WTC11 (cell line): ENCODE measurements at regions not wholly inside any gene's neighbourhood (a gene's known extent, or its start where the extent isn't known, plus 50 kb on each side); places are given as distances from the start of the nearest gene placed in this dataset.

ENCODE experiments used
- ATAC-seq: fragments of 200-7000 bp; cut with Tn5 transposase; 2 replicates; pipeline ENCODE4 v1.10.0; 2021; ENCODE audit warnings: mild to moderate bottlenecking, moderate library complexity
- CTCF ChIA-PET: fragments of 300-600 bp; sonication (Branson Sonifier 250); formaldehyde crosslinking; loops from one replicate; lab custom pipeline; 2021; ENCODE audit warnings: antibody characterized with exemption; lab: Charles Lee
- POLR2A ChIA-PET: fragments of 350-600 bp; sonication (Branson Sonifier 250); formaldehyde crosslinking; loops from one replicate; lab custom pipeline; 2021; ENCODE audit warnings: antibody characterized with exemption; lab: Charles Lee
- DNase-seq: peaks from one replicate; pipeline ENCODE4 v3.0.0; 2021; ENCODE audit warnings: low spot score
- H3K27ac Mint-ChIP-seq: 2 replicates; pipeline ENCODE4 v1.8.0; 2021; ENCODE audit warnings: mixed read lengths
- H3K27me3 Mint-ChIP-seq: 2 replicates; pipeline ENCODE4 v1.8.0; 2021; ENCODE audit warnings: low read depth, mild to moderate bottlenecking, moderate library complexity, mixed read lengths
- H3K36me3 Mint-ChIP-seq: 2 replicates; pipeline ENCODE4 v1.8.0; 2021; ENCODE audit warnings: mixed read lengths
- H3K4me1 Mint-ChIP-seq: 2 replicates; pipeline ENCODE4 v1.8.0; 2022; ENCODE audit warnings: mixed read lengths
- H3K4me3 Mint-ChIP-seq: 2 replicates; pipeline ENCODE4 v1.8.0; 2021; ENCODE audit warnings: mild to moderate bottlenecking, moderate library complexity, mixed read lengths
- H3K9me3 Mint-ChIP-seq: 2 replicates; pipeline ENCODE4 v1.8.0; 2021; ENCODE audit warnings: mixed read lengths
- ATF3 ChIP-seq: sonication (generic); formaldehyde crosslinking; conservative IDR thresholded peaks from 2 replicates; pipeline ENCODE4 v1.8.1; 2022; ENCODE audit warnings: mild to moderate bottlenecking, missing genetic modification reagents
- ATF6 ChIP-seq: sonication (generic); formaldehyde crosslinking; IDR thresholded peaks from 2 replicates; pipeline ENCODE4 v1.8.1; 2023; ENCODE audit warnings: mild to moderate bottlenecking, missing genetic modification reagents
- CTCF ChIP-seq: fragments of 200-600 bp; IDR thresholded peaks from 2 replicates; pipeline ENCODE4 v1.8.0; 2022; ENCODE audit warnings: antibody characterized with exemption
- E2F1 ChIP-seq: sonication (generic); formaldehyde crosslinking; IDR thresholded peaks from 2 replicates; pipeline ENCODE4 v1.8.0; 2022; ENCODE audit warnings: mild to moderate bottlenecking, missing genetic modification reagents
- E2F5 ChIP-seq: sonication (generic); formaldehyde crosslinking; IDR thresholded peaks from 2 replicates; pipeline ENCODE4 v1.8.1; 2022; ENCODE audit warnings: mild to moderate bottlenecking, moderate library complexity, missing genetic modification reagents
- ESRRA ChIP-seq: sonication (generic); formaldehyde crosslinking; IDR thresholded peaks from 2 replicates; pipeline ENCODE4 v1.8.1; 2022; ENCODE audit warnings: mild to moderate bottlenecking, missing genetic modification reagents, borderline replicate concordance
- FOXP4 ChIP-seq: sonication (generic); formaldehyde crosslinking; IDR thresholded peaks from 2 replicates; pipeline ENCODE4 v1.8.0; 2022; ENCODE audit warnings: mild to moderate bottlenecking, missing genetic modification reagents
- GTF2I ChIP-seq: fragments of 250-450 bp; sonication (Bioruptor Pico); conservative IDR thresholded peaks from 2 replicates; pipeline ENCODE4 v1.4.0; 2021; ENCODE audit warnings: mild to moderate bottlenecking
- HMGXB4 ChIP-seq: sonication (generic); formaldehyde crosslinking; IDR thresholded peaks from 2 replicates; pipeline ENCODE4 v1.8.1; 2023; ENCODE audit warnings: mild to moderate bottlenecking, moderate library complexity, missing genetic modification reagents
- IRF2 ChIP-seq: sonication (generic); formaldehyde crosslinking; IDR thresholded peaks from 2 replicates; pipeline ENCODE4 v1.8.0; 2022; ENCODE audit warnings: low read depth, missing genetic modification reagents, borderline replicate concordance
- JUN ChIP-seq: sonication (generic); formaldehyde crosslinking; IDR thresholded peaks from 2 replicates; pipeline ENCODE4 v1.8.0; 2023; ENCODE audit warnings: mild to moderate bottlenecking, missing genetic modification reagents
- NFATC4 ChIP-seq: fragments of 250-450 bp; sonication (Bioruptor Pico); IDR thresholded peaks from 2 replicates; pipeline ENCODE4 v1.9.0; 2021; ENCODE audit warnings: mild to moderate bottlenecking
- NFE2L1 ChIP-seq: sonication (generic); formaldehyde crosslinking; IDR thresholded peaks from 2 replicates; pipeline ENCODE4 v1.8.1; 2023; ENCODE audit warnings: missing genetic modification reagents
- NFYB ChIP-seq: sonication (generic); formaldehyde crosslinking; conservative IDR thresholded peaks from 2 replicates; pipeline ENCODE4 v1.8.0; 2022; ENCODE audit warnings: low read depth, missing genetic modification reagents
- NR1H2 ChIP-seq: sonication (generic); formaldehyde crosslinking; IDR thresholded peaks from 2 replicates; pipeline ENCODE4 v1.9.0; 2021; ENCODE audit warnings: mild to moderate bottlenecking, moderate library complexity, missing genetic modification reagents
- NR2C2 ChIP-seq: sonication (generic); formaldehyde crosslinking; IDR thresholded peaks from 2 replicates; pipeline ENCODE4 v1.8.0; 2022; ENCODE audit warnings: mild to moderate bottlenecking, missing genetic modification reagents
- NR3C1 ChIP-seq: sonication (generic); formaldehyde crosslinking; conservative IDR thresholded peaks from 2 replicates; pipeline ENCODE4 v1.8.1; 2023; ENCODE audit warnings: low read depth, mild to moderate bottlenecking, missing genetic modification reagents
- PRRX2 ChIP-seq: fragments of 250-450 bp; sonication (Bioruptor Pico); IDR thresholded peaks from 2 replicates; pipeline ENCODE4 v1.8.0; 2021; ENCODE audit warnings: mild to moderate bottlenecking
- RORB ChIP-seq: fragments of 250-450 bp; sonication (Bioruptor Pico); IDR thresholded peaks from 2 replicates; pipeline ENCODE4 v1.9.0; 2021; ENCODE audit warnings: mild to moderate bottlenecking
- TEAD1 ChIP-seq: sonication (generic); formaldehyde crosslinking; IDR thresholded peaks from 2 replicates; pipeline ENCODE4 v1.8.0; 2022; ENCODE audit warnings: mild to moderate bottlenecking, missing genetic modification reagents
- ZNF121 ChIP-seq: sonication (generic); formaldehyde crosslinking; IDR thresholded peaks from 2 replicates; pipeline ENCODE4 v1.8.0; 2023; ENCODE audit warnings: missing genetic modification reagents
- ZNF281 ChIP-seq: sonication (generic); formaldehyde crosslinking; IDR thresholded peaks from 2 replicates; pipeline ENCODE4 v1.8.0; 2023; ENCODE audit warnings: mild to moderate bottlenecking, missing genetic modification reagents
- ZNF317 ChIP-seq: sonication (generic); formaldehyde crosslinking; IDR thresholded peaks from 2 replicates; pipeline ENCODE4 v1.8.1; 2023; ENCODE audit warnings: low read depth, mild to moderate bottlenecking, moderate library complexity, missing genetic modification reagents, borderline replicate concordance
- ZNF416 ChIP-seq: fragments of 250-450 bp; sonication (Bioruptor Pico); IDR thresholded peaks from 2 replicates; pipeline ENCODE4 v1.9.0; 2021; ENCODE audit warnings: mild to moderate bottlenecking, inconsistent platforms
- ZNF512 ChIP-seq: sonication (generic); formaldehyde crosslinking; IDR thresholded peaks from 2 replicates; pipeline ENCODE4 v1.8.1; 2022; ENCODE audit warnings: missing genetic modification reagents, borderline replicate concordance

GRCh38 chr7:156060925-156061324 lies 248.7 kb upstream of the SHH start (continued):
- TF ChIP-seq PRRX2: no peak
- no peak for TF ChIP-seq E2F5 (CRISPR knock-in tag)
- no peak for TF ChIP-seq E2F1
- TF ChIP-seq NFE2L1 (CRISPR knock-in tag): no peak
- TF ChIP-seq ATF6 (CRISPR knock-in tag): no peak
- TF ChIP-seq ATF3 (CRISPR knock-in tag): no peak
- no peak for TF ChIP-seq ESRRA (CRISPR knock-in tag)
- no peak for TF ChIP-seq GTF2I
- TF ChIP-seq ZNF121: no peak
- no peak for TF ChIP-seq FOXP4

GRCh38 chr7:156059369-156059768 lies 247.1 kb upstream of the SHH start:
- no peak for DNase-seq
- ChIA-PET CTCF (no interaction called here), POLR2A (no interaction called here)
- H3K4me3 Mint-ChIP-seq: no peak overlapping the region
- H3K27me3 Mint-ChIP-seq: peaks cover 3% of the 10 kb centered on the region; the same call in 1 of the 2 replicates
- H3K4me1 Mint-ChIP-seq: no peaks in the 10 kb centered on the region
- no peak for ATAC-seq
- peaks cover 47% of the 10 kb centered on the region for H3K36me3 Mint-ChIP-seq
- H3K9me3 Mint-ChIP-seq: peaks cover 55% of the 10 kb centered on the region
- H3K27ac Mint-ChIP-seq: no peak overlapping the region
- no peak for TF ChIP-seq NFATC4 (CRISPR knock-in tag)
- TF ChIP-seq NR1H2 (CRISPR knock-in tag): no peak
- no peak for TF ChIP-seq HMGXB4
- no peak for TF ChIP-seq TEAD1 (CRISPR knock-in tag)
- no peak for TF ChIP-seq ZNF512 (CRISPR knock-in tag)
- no peak for TF ChIP-seq RORB (CRISPR knock-in tag)
- no peak for TF ChIP-seq NFYB
- no peak for TF ChIP-seq NR2C2 (CRISPR knock-in tag)
- TF ChIP-seq ZNF281 (CRISPR knock-in tag): no peak
- no peak for TF ChIP-seq NR3C1
- TF ChIP-seq IRF2: no peak
- no peak for TF ChIP-seq ZNF317 (CRISPR knock-in tag)
- TF ChIP-seq ZNF416 (CRISPR knock-in tag): no peak
- TF ChIP-seq CTCF: no peak
- TF ChIP-seq JUN (CRISPR knock-in tag): no peak
